ENCODE measurements at regions not wholly inside any gene's neighbourhood (a gene's known extent, or its start where the extent isn't known, plus 50 kb on each side); places are given as distances from the start of the nearest gene placed in this dataset.

DNA sequence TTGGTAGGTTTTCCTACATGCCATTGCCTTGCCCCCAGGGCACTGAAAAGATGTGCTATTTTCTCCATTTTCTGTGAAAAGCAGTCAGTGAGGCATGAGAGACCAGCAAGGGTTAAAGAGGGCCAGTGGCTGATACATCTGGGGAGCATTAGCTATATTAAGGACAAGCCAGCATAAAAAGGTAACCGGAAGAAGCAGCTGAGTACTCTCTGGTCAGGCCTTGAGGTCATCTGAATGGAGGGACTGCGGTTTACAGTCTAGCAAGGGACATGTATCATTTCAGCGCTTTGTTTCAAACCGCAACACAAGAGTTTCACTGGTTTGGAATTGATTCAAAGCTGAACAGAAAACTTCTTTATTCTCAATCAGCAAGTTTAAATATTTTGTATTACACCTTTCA, 120.4 kb downstream of the EPDR1 start:
- Histone ChIP-seq H3K36me3 (no peaks in the 10 kb centered on the region), H3K4me3 (no peak overlapping the region), H3K27ac (no peak overlapping the region), H3K9me3 (no peaks in the 10 kb centered on the region), H3K27me3 (no peaks in the 10 kb centered on the region), H3K4me1 (no peaks in the 10 kb centered on the region)
- 68% methylated on average over 4 of the region's 4 CpGs for WGBS
- no peak for TF ChIP-seq POLR2A (IDR thresholded peaks at IDR 0.05)
- no peak for TF ChIP-seq EP300 (IDR thresholded peaks at IDR 0.05)
- no peak for TF ChIP-seq POLR2AphosphoS5 (IDR thresholded peaks at IDR 0.05)
- TF ChIP-seq, protein P1, sequence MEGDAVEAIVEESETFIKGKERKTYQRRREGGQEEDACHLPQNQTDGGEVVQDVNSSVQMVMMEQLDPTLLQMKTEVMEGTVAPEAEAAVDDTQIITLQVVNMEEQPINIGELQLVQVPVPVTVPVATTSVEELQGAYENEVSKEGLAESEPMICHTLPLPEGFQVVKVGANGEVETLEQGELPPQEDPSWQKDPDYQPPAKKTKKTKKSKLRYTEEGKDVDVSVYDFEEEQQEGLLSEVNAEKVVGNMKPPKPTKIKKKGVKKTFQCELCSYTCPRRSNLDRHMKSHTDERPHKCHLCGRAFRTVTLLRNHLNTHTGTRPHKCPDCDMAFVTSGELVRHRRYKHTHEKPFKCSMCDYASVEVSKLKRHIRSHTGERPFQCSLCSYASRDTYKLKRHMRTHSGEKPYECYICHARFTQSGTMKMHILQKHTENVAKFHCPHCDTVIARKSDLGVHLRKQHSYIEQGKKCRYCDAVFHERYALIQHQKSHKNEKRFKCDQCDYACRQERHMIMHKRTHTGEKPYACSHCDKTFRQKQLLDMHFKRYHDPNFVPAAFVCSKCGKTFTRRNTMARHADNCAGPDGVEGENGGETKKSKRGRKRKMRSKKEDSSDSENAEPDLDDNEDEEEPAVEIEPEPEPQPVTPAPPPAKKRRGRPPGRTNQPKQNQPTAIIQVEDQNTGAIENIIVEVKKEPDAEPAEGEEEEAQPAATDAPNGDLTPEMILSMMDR (IDR thresholded peaks at IDR 0.05): no peak
- no peak for DNase-seq (ENCODE audit: low spot score in 2 of 2)

DNA sequence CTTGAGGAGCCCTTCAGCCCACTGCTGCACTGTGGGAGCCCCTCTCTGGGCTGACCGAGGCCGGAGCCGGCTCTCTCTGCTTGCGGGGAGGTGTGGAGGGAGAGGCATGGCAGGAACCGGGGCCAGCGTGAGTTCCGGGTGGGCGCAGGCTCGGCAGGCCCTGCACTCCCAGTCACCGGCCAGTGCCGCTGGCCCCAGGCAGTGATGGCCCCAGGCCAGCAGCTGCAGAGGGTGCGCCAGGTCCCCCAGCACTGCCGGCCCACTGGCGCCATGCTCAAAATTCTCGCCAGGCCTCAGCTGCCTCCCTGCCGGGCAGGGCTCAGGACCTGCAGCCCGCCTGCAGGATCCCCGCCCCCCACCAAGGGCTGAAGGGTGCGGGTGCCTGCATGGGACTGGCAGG, 128.4 kb upstream of the STARD3NL start:
- Histone ChIP-seq H3K4me1 (no peaks in the 10 kb centered on the region), H3K27me3 (peaks cover 6% of the 10 kb centered on the region), H3K4me3 (no peak overlapping the region), H3K36me3 (no peaks in the 10 kb centered on the region), H3K9me3 (peaks cover 5% of the 10 kb centered on the region), H3K27ac (no peak overlapping the region)
- no peak for DNase-seq (ENCODE audit: low spot score in 2 of 2)
- TF ChIP-seq, protein P1 (IDR thresholded peaks at IDR 0.05): no peak
- no peak for TF ChIP-seq EP300 (IDR thresholded peaks at IDR 0.05)
- no peak for TF ChIP-seq POLR2AphosphoS5 (IDR thresholded peaks at IDR 0.05)
- no peak for TF ChIP-seq POLR2A (IDR thresholded peaks at IDR 0.05)
- 88% methylated on average over 11 of the region's 19 CpGs for WGBS

DNA sequence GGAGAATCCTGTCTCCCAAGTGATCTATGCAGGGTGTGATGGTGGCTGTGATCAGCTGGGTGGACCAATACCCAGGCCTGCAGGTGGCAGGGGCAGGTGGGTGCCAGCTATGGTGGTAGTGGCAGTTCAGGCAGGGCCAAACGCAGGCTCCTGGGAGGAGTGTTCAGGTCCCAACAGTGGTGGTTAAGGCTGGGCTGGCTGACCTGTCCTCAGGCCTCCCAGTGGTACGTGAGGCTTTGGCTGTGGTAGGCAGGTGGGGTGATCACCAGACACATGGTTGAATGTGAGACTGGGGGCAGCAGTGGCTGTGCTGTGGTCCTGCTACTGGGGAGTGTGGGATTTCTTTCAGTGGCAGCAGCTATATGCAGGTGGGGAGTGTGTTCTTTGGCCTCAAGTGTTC, 126.7 kb upstream of the STARD3NL start:
- Histone ChIP-seq H3K9me3 (peaks cover 5% of the 10 kb centered on the region), H3K4me1 (no peaks in the 10 kb centered on the region), H3K4me3 (no peak overlapping the region), H3K36me3 (no peaks in the 10 kb centered on the region), H3K27me3 (peaks cover 6% of the 10 kb centered on the region), H3K27ac (no peak overlapping the region)
- no peak for DNase-seq (ENCODE audit: low spot score in 2 of 2)
- no peak for TF ChIP-seq POLR2AphosphoS5 (IDR thresholded peaks at IDR 0.05)
- TF ChIP-seq EP300 (IDR thresholded peaks at IDR 0.05): no peak
- TF ChIP-seq, protein P1 (IDR thresholded peaks at IDR 0.05): no peak
- no peak for TF ChIP-seq POLR2A (IDR thresholded peaks at IDR 0.05)
- WGBS: 100% methylated on average over 2 of the region's 2 CpGs

DNA sequence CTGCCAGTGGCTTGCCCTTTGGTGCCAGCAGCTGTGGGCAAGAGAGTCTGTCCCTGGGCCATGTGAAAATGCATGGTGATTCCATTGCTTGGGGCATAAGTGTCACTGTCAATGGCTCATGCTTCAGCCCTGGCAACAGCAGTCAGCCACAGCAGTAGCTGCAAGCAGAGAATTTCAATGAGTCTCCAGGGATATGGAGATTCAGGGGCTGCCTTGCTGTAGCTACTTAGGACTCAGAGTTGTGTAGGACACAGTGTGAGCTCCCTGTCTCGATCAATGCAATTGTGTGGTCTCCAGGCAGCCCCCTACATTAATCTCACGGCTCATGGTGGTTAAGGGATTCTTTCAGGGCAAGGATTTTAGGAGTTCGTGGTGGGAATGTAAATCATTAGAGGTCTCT, 126.3 kb upstream of the STARD3NL start:
- Histone ChIP-seq H3K4me3 (no peak overlapping the region), H3K9me3 (peaks cover 5% of the 10 kb centered on the region), H3K4me1 (no peaks in the 10 kb centered on the region), H3K36me3 (no peaks in the 10 kb centered on the region), H3K27me3 (peaks cover 6% of the 10 kb centered on the region), H3K27ac (no peak overlapping the region)
- TF ChIP-seq EP300 (IDR thresholded peaks at IDR 0.05) (no peak), POLR2AphosphoS5 (IDR thresholded peaks at IDR 0.05) (no peak), POLR2A (IDR thresholded peaks at IDR 0.05) (no peak)
- TF ChIP-seq, protein P1 (IDR thresholded peaks at IDR 0.05): no peak
- WGBS: 77% methylated on average over 3 of the region's 3 CpGs
- no peak for DNase-seq (ENCODE audit: low spot score in 2 of 2)

DNA sequence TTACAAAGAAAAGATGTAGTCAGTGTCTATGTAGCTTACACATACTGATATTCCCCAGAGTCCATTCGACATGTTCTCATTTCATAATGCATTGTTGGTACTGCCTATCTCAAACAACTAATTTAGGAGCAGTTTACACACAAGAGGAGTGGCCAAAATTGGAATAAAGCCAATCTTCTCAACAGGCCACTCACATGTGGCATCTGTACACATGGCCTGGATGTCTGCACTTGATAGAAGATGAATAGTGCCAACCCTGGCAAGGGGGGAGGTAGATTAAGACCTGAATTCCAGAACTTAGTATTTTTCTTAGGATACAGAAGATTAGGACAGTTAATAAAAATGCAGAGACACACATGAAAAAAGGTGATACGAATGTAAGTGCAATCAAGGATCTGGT, 125.3 kb upstream of the STARD3NL start:
- Histone ChIP-seq H3K36me3 (no peaks in the 10 kb centered on the region), H3K27ac (no peak overlapping the region), H3K4me1 (no peaks in the 10 kb centered on the region), H3K9me3 (peaks cover 5% of the 10 kb centered on the region), H3K27me3 (peaks cover 6% of the 10 kb centered on the region), H3K4me3 (no peak overlapping the region)
- TF ChIP-seq, protein P1 (IDR thresholded peaks at IDR 0.05): no peak
- TF ChIP-seq POLR2AphosphoS5 (IDR thresholded peaks at IDR 0.05) (no peak), POLR2A (IDR thresholded peaks at IDR 0.05) (no peak), EP300 (IDR thresholded peaks at IDR 0.05) (no peak)
- WGBS: 88% methylated on average over 2 of the region's 2 CpGs
- DNase-seq (ENCODE audit: low spot score in 2 of 2): no peak
